Keratinocyte (primary cell): ENCODE measurements at regions not wholly inside any gene's neighbourhood (a gene's known extent, or its start where the extent isn't known, plus 50 kb on each side); places are given as distances from the start of the nearest gene placed in this dataset.

Source experiments
- CTCF ChIP-seq, 3 experiments: IDR thresholded peaks in 1 of 3; conservative IDR thresholded peaks in 1 of 3; optimal IDR thresholded peaks in 1 of 3; 2 replicates in 2 of 3; 3 replicates in 1 of 3; pipeline versions ENCODE3 to v1.5.1; 2011; ENCODE audit warnings: low read length in 3 of 3, mild to moderate bottlenecking in 3 of 3, moderate library complexity in 2 of 3, control low read depth in 1 of 3, inconsistent platforms in 1 of 3; ENCODE audit not compliant: insufficient read depth in 2 of 3; ENCODE audit errors: extremely low read depth in 1 of 3
- EZH2 ChIP-seq: IDR thresholded peaks from one replicate; pipeline ENCODE4 v1.6.1; 2012; ENCODE audit warnings: inconsistent platforms, mild to moderate bottlenecking, low read length, moderate library complexity

GRCh38 chr14:28896337-28896736 lies 129.8 kb downstream of the FOXG1 start:
- TF ChIP-seq CTCF (optimal IDR thresholded peaks at IDR 0.05 in 1 of 3, IDR thresholded peaks at IDR 0.05 in 1 of 3, conservative IDR thresholded peaks at IDR 0.05 in 1 of 3; ENCODE audit: extremely low read depth in 1 of 3, insufficient read depth in 2 of 3, low read length in 3 of 3) (no peak), EZH2 (no peak)
